ENCODE measurements at regions not wholly inside any gene's neighbourhood (a gene's known extent, or its start where the extent isn't known, plus 50 kb on each side); places are given as distances from the start of the nearest gene placed in this dataset.

DNA sequence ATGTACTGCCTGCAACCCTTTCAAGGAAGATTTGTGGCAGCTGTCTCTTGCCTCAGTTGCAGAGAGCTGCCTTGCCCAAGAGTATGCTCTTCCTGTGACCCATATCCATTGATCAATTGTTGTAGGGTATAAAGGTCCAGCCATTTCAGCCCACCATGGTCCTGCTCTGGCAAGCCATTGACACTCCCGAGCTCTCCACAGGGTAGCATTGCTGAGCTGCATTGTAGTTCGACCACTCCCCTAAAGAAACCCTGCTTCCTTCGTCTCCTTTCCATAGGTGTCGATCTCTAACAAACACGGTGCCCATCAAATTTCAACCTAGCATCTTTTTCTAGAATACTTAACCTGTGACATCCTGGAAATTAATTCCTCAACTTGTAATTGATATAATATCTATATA is 104.9 kb upstream of the NDUFV2 start (continued):
- TF ChIP-seq REST (IDR thresholded peaks at IDR 0.05; ENCODE audit: borderline replicate concordance) (peak; percentile 38; the same call in 1 of the 2 replicates), REST (CRISPR knock-in tag; IDR thresholded peaks at IDR 0.05; ENCODE audit: low read depth) (no peak), FIP1L1 (IDR thresholded peaks at IDR 0.05; ENCODE audit: low read depth, low read length, poor library complexity, severe bottlenecking) (no peak), WHSC1 (IDR thresholded peaks at IDR 0.05; ENCODE audit: low read length) (peak; percentile 98), ZNF561 (CRISPR knock-in tag; conservative IDR thresholded peaks at IDR 0.05) (no peak)

All from K562 (cell line).